HepG2 (cell line): ENCODE measurements at regions not wholly inside any gene's neighbourhood (a gene's known extent, or its start where the extent isn't known, plus 50 kb on each side); places are given as distances from the start of the nearest gene placed in this dataset.

Source experiments
- ARID3A ChIP-seq: IDR thresholded peaks from 2 replicates; pipeline ENCODE4 v1.6.1; 2012; ENCODE audit warnings: low read depth, low read length, improper control_type of control experiment
- ARID5B ChIP-seq: IDR thresholded peaks from 2 replicates; pipeline ENCODE4 v1.4.0; 2020; ENCODE audit warnings: mild to moderate bottlenecking, missing genetic modification reagents
- ARNTL ChIP-seq: sonication (generic); formaldehyde crosslinking; IDR thresholded peaks from 2 replicates; pipeline ENCODE4 v1.4.0; 2020; ENCODE audit warnings: mild to moderate bottlenecking, missing genetic modification reagents
- FOXM1 ChIP-seq: sonication (generic); formaldehyde crosslinking; IDR thresholded peaks from 2 replicates; pipeline ENCODE4 v1.5.0; 2020; ENCODE audit warnings: missing genetic modification reagents
- GLMP ChIP-seq: sonication (generic); formaldehyde crosslinking; IDR thresholded peaks from 2 replicates; pipeline ENCODE4 v1.9.0; 2021; ENCODE audit warnings: missing genetic modification reagents, mild to moderate bottlenecking, borderline replicate concordance
- KLF16 ChIP-seq, 2 experiments: sonication (generic) in 1 of 2; formaldehyde crosslinking in 1 of 2; IDR thresholded peaks; 2 replicates each; pipeline versions ENCODE4 v1.6.1 to v1.8.0; 2016 to 2023; ENCODE audit warnings: missing genetic modification reagents in 2 of 2, missing compliant biosample characterization in 1 of 2
- MAFK ChIP-seq, 2 experiments: IDR thresholded peaks in 1 of 2; conservative IDR thresholded peaks in 1 of 2; 2 replicates each; pipeline ENCODE4 v1.6.1; 2011; ENCODE audit warnings: improper control_type of control experiment in 2 of 2, low read length in 2 of 2
- NR2C2 ChIP-seq: sonication (generic); formaldehyde crosslinking; IDR thresholded peaks from 2 replicates; pipeline ENCODE4 v1.4.0; 2020; ENCODE audit warnings: missing genetic modification reagents, mild to moderate bottlenecking, moderate library complexity, borderline replicate concordance
- NR3C1 ChIP-seq: sonication (generic); formaldehyde crosslinking; IDR thresholded peaks from 2 replicates; pipeline ENCODE4 v1.4.0; 2020; ENCODE audit warnings: missing genetic modification reagents
- PPARG ChIP-seq: conservative IDR thresholded peaks from 2 replicates; pipeline ENCODE4 v1.6.1; 2016; ENCODE audit warnings: missing biosample characterization, missing genetic modification reagents
- SOX6 ChIP-seq, 2 experiments: fragments of 450-650 bp in 1 of 2; sonication (generic) in 1 of 2; formaldehyde crosslinking in 1 of 2; IDR thresholded peaks; 2 replicates each; pipeline versions ENCODE4 v1.4.0 to v1.6.1; 2017 to 2020; ENCODE audit warnings: antibody characterized with exemption in 1 of 2, mild to moderate bottlenecking in 1 of 2, missing genetic modification reagents in 1 of 2
- TAF15 ChIP-seq: fragments of 200-400 bp; formaldehyde crosslinking; IDR thresholded peaks from one replicate; pipeline ENCODE4 v1.6.1; 2018; ENCODE audit warnings: mild to moderate bottlenecking, low read depth, low read length; ENCODE audit not compliant: poor library complexity, severe bottlenecking
- TBL1XR1 ChIP-seq: fragments of 150-350 bp; IDR thresholded peaks from 2 replicates; pipeline ENCODE4 v1.6.1; 2014; ENCODE audit warnings: borderline replicate concordance, low read length; ENCODE audit not compliant: partially characterized antibody
- TFDP1 ChIP-seq: IDR thresholded peaks from 2 replicates; pipeline ENCODE4 v1.6.1; 2016; ENCODE audit warnings: missing compliant biosample characterization, missing genetic modification reagents, borderline replicate concordance
- USF2 ChIP-seq, 2 experiments: sonication (generic) in 1 of 2; formaldehyde crosslinking in 1 of 2; IDR thresholded peaks; 2 replicates each; pipeline versions ENCODE4 v1.5.1 to v1.6.1; 2011 to 2020; ENCODE audit warnings: borderline replicate concordance in 1 of 2, low read depth in 1 of 2, low read length in 1 of 2, mild to moderate bottlenecking in 1 of 2, missing genetic modification reagents in 1 of 2, moderate library complexity in 1 of 2
- ZNF17 ChIP-seq: sonication (generic); formaldehyde crosslinking; IDR thresholded peaks from 2 replicates; pipeline ENCODE4 v1.5.0; 2020; ENCODE audit warnings: mild to moderate bottlenecking, missing genetic modification reagents
- ZNF274 ChIP-seq: sonication (generic); formaldehyde crosslinking; IDR thresholded peaks from 2 replicates; pipeline ENCODE4 v1.5.1; 2020; ENCODE audit warnings: mild to moderate bottlenecking, missing genetic modification reagents
- ZNF33A ChIP-seq: sonication (generic); formaldehyde crosslinking; IDR thresholded peaks from 2 replicates; pipeline ENCODE4 v1.5.1; 2020; ENCODE audit warnings: missing genetic modification reagents, mild to moderate bottlenecking, moderate library complexity, borderline replicate concordance

- TF ChIP-seq ARID3A, result peak; percentile 64; the same call in 1 of the 2 replicates
- no peak for TF ChIP-seq SOX6 (IDR thresholded peaks at IDR 0.05)
- peak; percentile 95 for TF ChIP-seq SOX6 (CRISPR knock-in tag; IDR thresholded peaks at IDR 0.05)
- 0 out of 2 replicates have a peak, but pooled peaks have one; percentile 28 for TF ChIP-seq ZNF33A (CRISPR knock-in tag)
- TF ChIP-seq FOXM1 (CRISPR knock-in tag), result no peak
- TF ChIP-seq NR3C1 (CRISPR knock-in tag), result no peak
- no peak for TF ChIP-seq TAF15
- peak; percentile 78 for TF ChIP-seq ARID5B (CRISPR knock-in tag)
- no peak for TF ChIP-seq ZNF17
- no peak for TF ChIP-seq TBL1XR1
- peak; percentile 43; the same call in 1 of the 2 replicates for TF ChIP-seq PPARG
- peak; percentile 46; the same call in 1 of the 2 replicates for TF ChIP-seq NR2C2
- TF ChIP-seq ZNF274 (CRISPR knock-in tag), result no peak
- TF ChIP-seq KLF16 (CRISPR knock-in tag; IDR thresholded peaks at IDR 0.05), result no peak
- TF ChIP-seq ARNTL (CRISPR knock-in tag), result peak; percentile 82
- TF ChIP-seq USF2 (IDR thresholded peaks at IDR 0.05; ENCODE audit: low read depth, low read length), result no peak
- peak; percentile 63; the same call in 1 of the 2 replicates for TF ChIP-seq USF2 (CRISPR knock-in tag; IDR thresholded peaks at IDR 0.05; ENCODE audit: borderline replicate concordance)
- TF ChIP-seq GLMP, result no peak
- TF ChIP-seq MAFK (conservative IDR thresholded peaks at IDR 0.05 in 1 of 2, IDR thresholded peaks at IDR 0.05 in 1 of 2; ENCODE audit: low read length in 2 of 2), result no peak
- no peak for TF ChIP-seq TFDP1 (CRISPR knock-in tag)
Measured at GRCh38 chr3:148262980-148263379, 434.7 kb upstream of the AGTR1 start (continued).
